GM18508 (cell line): ENCODE measurements at regions not wholly inside any gene's neighbourhood (a gene's known extent, or its start where the extent isn't known, plus 50 kb on each side); places are given as distances from the start of the nearest gene placed in this dataset.

ENCODE experiments used
- ATAC-seq: cut with Tn5 transposase; IDR thresholded peaks from one replicate; pipeline ENCODE4 v1.9.1; 2021; ENCODE audit warnings: moderate number of reproducible peaks; ENCODE audit not compliant: insufficient read depth, unreplicated experiment

DNA sequence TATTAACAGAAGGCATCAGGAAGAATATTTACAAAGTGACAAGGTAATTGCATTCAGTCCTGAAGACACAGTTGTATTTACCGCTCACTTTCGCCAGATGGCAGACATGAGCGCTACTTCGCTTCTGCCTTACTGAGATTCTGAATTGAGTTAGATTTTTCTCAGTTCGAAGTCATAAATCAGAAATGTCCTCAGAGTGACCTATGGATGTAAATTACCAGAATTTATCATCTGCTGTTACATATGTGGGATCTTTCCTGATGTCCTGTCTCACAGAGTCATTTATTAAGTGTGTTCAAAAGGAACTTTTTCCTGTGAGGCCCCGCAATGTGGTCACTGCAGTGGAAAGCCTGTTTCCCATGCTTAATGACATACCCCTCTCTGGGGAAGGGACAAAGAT is 97.3 kb upstream of the DCLK2 start:
- ATAC-seq: peak; percentile 74

DNA sequence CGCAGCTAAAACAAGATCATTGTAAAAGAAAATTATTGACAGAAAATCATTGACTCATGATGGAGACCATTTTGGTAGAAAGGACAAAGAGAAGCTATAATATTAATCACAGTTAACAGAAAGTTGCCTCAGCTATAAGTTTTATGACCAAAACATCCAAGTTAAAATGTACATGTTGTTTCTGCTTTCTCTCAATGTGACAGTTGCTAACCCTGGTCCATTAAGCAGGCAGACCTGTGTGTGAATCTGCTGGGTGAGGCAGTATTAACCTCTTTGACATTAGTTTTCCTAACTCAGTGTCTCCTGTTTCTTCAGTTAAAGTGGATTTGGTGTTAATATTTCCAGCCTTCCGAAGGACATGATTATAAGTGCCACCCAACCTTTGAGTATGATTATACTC is 94.8 kb upstream of the DCLK2 start:
- ATAC-seq: no peak

DNA sequence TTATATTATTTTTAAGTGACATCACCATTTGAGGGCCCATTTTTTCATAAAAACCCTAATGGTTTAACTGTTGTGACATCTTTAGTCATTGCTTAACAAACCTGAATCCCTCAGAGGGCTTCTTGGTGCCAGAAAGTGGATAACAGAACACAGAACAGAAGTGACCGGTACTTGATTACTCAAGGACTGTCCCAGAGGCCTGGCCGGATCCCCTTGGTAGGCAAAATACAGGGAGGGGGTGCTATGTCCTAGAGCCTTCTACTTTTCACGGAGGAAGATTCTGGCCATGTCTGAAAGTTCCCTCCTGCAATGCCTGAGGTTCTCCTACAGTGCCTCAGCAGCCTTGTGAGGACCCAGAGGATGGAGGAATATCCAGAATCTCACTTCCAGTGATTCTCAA is 94.3 kb upstream of the DCLK2 start:
- no peak for ATAC-seq

GRCh38 chr4:149985981-149986380 is 92.3 kb upstream of the DCLK2 start:
- ATAC-seq: no peak

DNA sequence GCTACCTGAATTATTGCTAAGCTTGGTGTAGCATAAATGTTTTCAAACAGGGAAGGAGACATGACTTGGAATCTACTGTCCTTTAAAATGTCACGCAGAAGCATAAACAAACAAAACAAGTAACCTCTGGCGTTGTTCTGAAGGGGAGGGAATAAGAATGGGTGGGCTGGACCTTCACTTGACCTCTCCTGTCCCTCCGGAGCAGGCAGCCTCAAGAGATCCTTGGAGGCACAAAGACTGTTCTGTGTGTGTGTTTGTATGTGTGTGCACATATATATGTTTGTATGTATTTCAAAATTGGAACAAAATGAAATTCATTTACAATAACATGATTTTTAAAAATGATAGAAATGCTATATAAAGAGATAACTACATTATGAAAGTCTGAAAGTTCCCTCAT is 91.3 kb upstream of the DCLK2 start:
- ATAC-seq: no peak

- no peak for ATAC-seq
These were observed 90.7 kb upstream of the DCLK2 start for GRCh38 chr4:149987330-149988086.

DNA sequence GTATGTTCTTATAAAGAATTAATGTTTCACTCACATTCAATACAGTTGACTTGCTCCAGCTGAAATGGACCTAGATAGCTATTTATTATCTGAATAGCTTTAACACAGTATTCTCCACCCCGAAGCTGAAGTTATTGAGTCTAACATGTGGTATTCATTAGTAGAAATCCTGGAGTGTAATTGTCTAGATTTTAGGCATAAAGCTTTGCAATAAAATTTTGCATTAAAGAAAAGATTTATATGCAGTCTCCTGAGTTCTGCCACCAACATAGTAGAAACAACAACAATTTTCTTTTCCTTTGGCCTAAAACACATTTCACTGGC is 90.2 kb upstream of the DCLK2 start:
- no peak for ATAC-seq

DNA sequence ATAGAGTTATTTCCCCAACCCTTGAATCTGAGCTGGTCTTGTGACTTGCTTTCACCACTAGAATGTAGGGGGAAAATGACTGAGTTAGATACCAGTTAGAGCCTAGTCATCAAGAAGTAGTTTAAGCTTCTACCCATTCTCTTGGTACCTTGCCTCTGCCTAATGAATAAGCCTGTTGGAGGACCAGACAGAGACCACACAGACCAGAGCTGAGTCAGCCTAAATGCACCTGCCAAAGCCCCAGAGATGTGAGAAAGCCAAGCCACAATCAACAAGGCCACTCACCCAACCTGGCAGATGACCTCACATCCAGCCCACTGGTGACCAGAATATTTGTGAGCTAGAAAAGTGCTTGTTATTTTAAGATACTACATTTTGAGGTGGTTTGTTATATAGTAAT is 85.2 kb upstream of the DCLK2 start:
- ATAC-seq: no peak

- no peak for ATAC-seq
These were observed 83.0 kb upstream of the DCLK2 start for GRCh38 chr4:149995134-149995756.

- ATAC-seq: peak; percentile 56
These were observed 80.3 kb upstream of the DCLK2 start for GRCh38 chr4:149997881-149998421.

DNA sequence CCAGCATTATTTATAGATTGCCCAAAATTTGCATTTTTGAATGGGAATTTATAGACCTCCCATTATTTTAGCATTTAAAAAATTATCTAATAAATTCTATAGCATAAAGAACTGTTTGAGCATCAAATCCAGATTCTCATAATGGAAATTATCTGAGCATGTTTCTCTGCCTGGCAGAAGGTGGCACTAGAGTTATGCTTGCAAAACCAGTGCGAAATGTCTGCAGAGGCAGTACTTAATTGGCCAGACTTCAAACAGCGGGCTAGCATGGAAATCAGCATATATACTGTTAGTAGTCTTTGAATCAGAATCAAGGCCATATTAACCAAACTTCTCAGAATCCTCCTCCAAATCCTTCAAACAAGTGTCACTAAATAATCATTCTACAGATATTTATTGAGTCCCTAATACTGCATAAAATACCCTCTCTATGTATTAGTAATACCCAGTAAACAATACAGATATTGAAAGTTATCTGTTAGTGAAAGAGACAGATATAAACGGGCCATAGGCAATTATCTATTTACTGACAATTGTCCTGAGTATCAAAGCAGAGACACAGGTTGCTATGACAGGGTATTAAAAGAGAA is 78.7 kb upstream of the DCLK2 start:
- ATAC-seq: no peak

DNA sequence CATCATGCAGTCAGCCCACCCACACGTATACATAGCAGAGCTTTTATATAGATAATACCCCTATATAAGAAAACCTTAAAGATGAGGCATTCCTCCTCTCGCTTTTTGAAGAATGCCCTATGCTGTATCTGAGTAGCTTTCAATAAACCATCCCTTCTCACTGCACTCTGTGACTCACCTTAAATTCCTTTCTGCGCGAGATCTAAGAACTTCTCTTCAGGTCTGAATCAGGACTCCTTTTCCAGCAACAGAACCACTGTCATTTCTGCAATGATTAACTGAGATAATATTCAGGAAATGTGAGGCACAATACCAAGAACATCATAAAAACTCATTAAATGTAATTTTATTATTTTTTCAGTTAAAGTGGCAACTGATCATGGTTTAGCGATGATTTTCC is 76.4 kb upstream of the DCLK2 start:
- ATAC-seq: no peak

- no peak for ATAC-seq
These were observed 75.7 kb upstream of the DCLK2 start for GRCh38 chr4:150002561-150002960.

- ATAC-seq: no peak
These were observed 73.8 kb upstream of the DCLK2 start for GRCh38 chr4:150004481-150004880.

- ATAC-seq: no peak
These were observed 72.7 kb upstream of the DCLK2 start for GRCh38 chr4:150005537-150005936.

- no peak for ATAC-seq
These were observed 72.0 kb upstream of the DCLK2 start for GRCh38 chr4:150006197-150006596.

GRCh38 chr4:150007512-150007911 is 70.7 kb upstream of the DCLK2 start:
- no peak for ATAC-seq

DNA sequence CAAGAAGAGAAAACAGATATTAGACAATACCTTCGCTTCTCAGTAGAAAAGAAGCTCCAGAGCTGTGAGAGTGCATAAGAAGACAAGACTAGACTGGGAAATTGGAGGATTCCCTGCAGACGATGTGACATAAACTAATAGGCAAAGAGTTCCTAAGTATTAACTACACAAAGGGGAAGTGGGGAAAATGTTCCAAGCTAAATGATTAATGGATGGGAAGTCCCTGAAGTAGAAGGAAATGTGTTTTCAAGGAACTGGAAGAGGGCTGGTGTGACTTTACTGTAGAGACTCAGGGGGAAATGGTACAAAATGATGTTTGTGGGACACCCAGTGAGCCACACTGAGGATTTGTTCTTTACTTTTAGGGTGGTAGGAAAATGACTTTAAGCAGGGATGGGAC is 69.7 kb upstream of the DCLK2 start:
- ATAC-seq: no peak

DNA sequence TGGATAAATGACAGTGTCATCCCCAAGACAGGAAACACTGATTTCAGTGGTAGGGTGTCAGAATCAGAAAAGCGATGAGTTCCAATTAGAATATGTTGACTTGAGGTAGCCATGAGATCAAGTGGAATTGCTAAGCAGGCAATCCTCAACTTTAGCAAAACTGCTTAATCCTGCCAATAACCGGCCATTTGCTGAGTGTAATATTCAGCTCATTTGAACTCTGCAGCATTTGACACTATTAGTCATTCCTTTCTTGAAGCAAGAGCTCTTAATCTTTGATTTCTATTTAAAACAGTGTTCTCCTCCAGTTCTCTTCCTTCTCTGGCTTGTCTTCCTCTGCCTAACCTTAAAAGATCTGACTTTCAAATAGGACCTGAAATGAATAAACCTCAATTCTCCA is 68.7 kb upstream of the DCLK2 start:
- no peak for ATAC-seq

DNA sequence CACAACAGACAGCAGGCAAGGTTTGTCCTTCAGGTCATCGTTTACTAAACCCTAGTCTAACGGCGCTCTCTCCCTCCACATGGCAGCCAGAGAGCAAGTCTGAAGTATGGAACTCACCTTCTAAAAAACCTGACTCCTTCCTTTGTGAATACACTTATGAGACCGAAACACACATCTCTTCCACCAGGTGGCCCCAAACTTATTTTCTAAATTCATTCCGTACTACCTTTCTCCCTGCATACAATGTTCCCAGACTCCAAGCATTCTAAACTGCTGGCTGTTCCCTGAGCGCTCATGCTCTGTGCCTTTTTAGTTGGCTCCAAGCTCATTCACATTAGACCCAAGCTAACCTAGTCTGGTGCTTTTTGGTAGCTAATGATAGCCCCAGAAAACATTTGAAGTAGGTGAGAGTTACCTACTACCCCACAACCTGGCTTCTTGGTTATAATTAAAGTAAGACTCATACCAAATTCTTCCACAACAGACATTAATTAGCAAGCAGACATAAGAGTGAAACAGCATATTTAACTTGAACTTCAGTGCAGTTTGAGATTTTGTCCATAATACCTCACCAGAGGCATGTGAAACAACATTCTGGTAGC is 67.6 kb upstream of the DCLK2 start:
- ATAC-seq: peak; percentile 60

GRCh38 chr4:150012851-150013360 is 65.3 kb upstream of the DCLK2 start:
- ATAC-seq: no peak
